ENCODE measurements at regions not wholly inside any gene's neighbourhood (a gene's known extent, or its start where the extent isn't known, plus 50 kb on each side); places are given as distances from the start of the nearest gene placed in this dataset.

- DNase-seq (peak; percentile 27 to 50 (median 28)), ATAC-seq (peak; percentile 90)
- H3K9me3 ChIP-seq (ENCODE audit: control insufficient read depth, low read length, poor library complexity, severe bottlenecking) = no peaks in the 10 kb centered on the region
- peak overlapping the region; percentile 76 for H3K4me3 Mint-ChIP-seq
- H3K4me1 Mint-ChIP-seq = peaks cover 10% of the 10 kb centered on the region
- H3K27ac Mint-ChIP-seq = no peak overlapping the region
- H3K27me3 Mint-ChIP-seq = peaks cover 30% of the 10 kb centered on the region
- no peaks in the 10 kb centered on the region for H3K36me3 Mint-ChIP-seq (ENCODE audit: low read depth)
Measured at GRCh38 chr10:44310762-44311562, 73.9 kb downstream of the CXCL12 start.

GRCh38 chr10:44309939-44310761 lies 74.7 kb downstream of the CXCL12 start:
- no peaks in the 10 kb centered on the region for H3K36me3 Mint-ChIP-seq (ENCODE audit: low read depth)
- H3K27me3 Mint-ChIP-seq = peaks cover 26% of the 10 kb centered on the region
- H3K27ac Mint-ChIP-seq = no peak overlapping the region
- DNase-seq = no peak
- H3K4me3 Mint-ChIP-seq = peak overlapping the region; percentile 43
- no peaks in the 10 kb centered on the region for H3K9me3 ChIP-seq (ENCODE audit: control insufficient read depth, low read length, poor library complexity, severe bottlenecking)
- ATAC-seq = no peak
- peaks cover 10% of the 10 kb centered on the region for H3K4me1 Mint-ChIP-seq

GRCh38 chr10:44309361-44309760 lies 75.5 kb downstream of the CXCL12 start:
- Mint-ChIP-seq H3K27ac (no peak overlapping the region), H3K4me1 (peaks cover 10% of the 10 kb centered on the region), H3K36me3 (ENCODE audit: low read depth) (no peaks in the 10 kb centered on the region), H3K4me3 (no peak overlapping the region), H3K27me3 (peaks cover 20% of the 10 kb centered on the region)
- ATAC-seq (no peak), DNase-seq (no peak)
- no peaks in the 10 kb centered on the region for H3K9me3 ChIP-seq (ENCODE audit: control insufficient read depth, low read length, poor library complexity, severe bottlenecking)

- ATAC-seq (no peak), DNase-seq (no peak)
- H3K27ac Mint-ChIP-seq = no peak overlapping the region
- H3K4me1 Mint-ChIP-seq = peaks cover 10% of the 10 kb centered on the region
- no peaks in the 10 kb centered on the region for H3K9me3 ChIP-seq (ENCODE audit: control insufficient read depth, low read length, poor library complexity, severe bottlenecking)
- no peaks in the 10 kb centered on the region for H3K36me3 Mint-ChIP-seq (ENCODE audit: low read depth)
- no peak overlapping the region for H3K4me3 Mint-ChIP-seq
- H3K27me3 Mint-ChIP-seq = peaks cover 20% of the 10 kb centered on the region
Measured at GRCh38 chr10:44308935-44309334, 76.0 kb downstream of the CXCL12 start.

- ATAC-seq (no peak), DNase-seq (no peak)
- peaks cover 14% of the 10 kb centered on the region for H3K27me3 Mint-ChIP-seq
- H3K4me3 Mint-ChIP-seq = no peak overlapping the region
- no peaks in the 10 kb centered on the region for H3K9me3 ChIP-seq (ENCODE audit: control insufficient read depth, low read length, poor library complexity, severe bottlenecking)
- H3K27ac Mint-ChIP-seq = no peak overlapping the region
- peaks cover 8% of the 10 kb centered on the region for H3K4me1 Mint-ChIP-seq
- H3K36me3 Mint-ChIP-seq (ENCODE audit: low read depth) = no peaks in the 10 kb centered on the region
Measured at GRCh38 chr10:44307691-44308090, 77.2 kb downstream of the CXCL12 start.

GRCh38 chr10:44306762-44307161 lies 78.1 kb downstream of the CXCL12 start:
- Mint-ChIP-seq H3K27me3 (peaks cover 7% of the 10 kb centered on the region), H3K27ac (no peak overlapping the region), H3K36me3 (ENCODE audit: low read depth) (no peaks in the 10 kb centered on the region), H3K4me1 (peaks cover 7% of the 10 kb centered on the region), H3K4me3 (no peak overlapping the region)
- H3K9me3 ChIP-seq (ENCODE audit: control insufficient read depth, low read length, poor library complexity, severe bottlenecking) = no peaks in the 10 kb centered on the region
- no peak for DNase-seq
- ATAC-seq = no peak

GRCh38 chr10:44306147-44306710 lies 78.7 kb downstream of the CXCL12 start:
- no peaks in the 10 kb centered on the region for H3K9me3 ChIP-seq (ENCODE audit: control insufficient read depth, low read length, poor library complexity, severe bottlenecking)
- no peak overlapping the region for H3K27ac Mint-ChIP-seq
- DNase-seq = no peak
- H3K4me3 Mint-ChIP-seq = no peak overlapping the region
- no peak for ATAC-seq
- H3K4me1 Mint-ChIP-seq = peaks cover 2% of the 10 kb centered on the region
- peaks cover 2% of the 10 kb centered on the region for H3K27me3 Mint-ChIP-seq
- H3K36me3 Mint-ChIP-seq (ENCODE audit: low read depth) = no peaks in the 10 kb centered on the region

GRCh38 chr10:44301781-44302355 lies 83.0 kb downstream of the CXCL12 start:
- H3K36me3 Mint-ChIP-seq (ENCODE audit: low read depth) = no peaks in the 10 kb centered on the region
- no peak overlapping the region for H3K4me3 Mint-ChIP-seq
- no peak overlapping the region for H3K27ac Mint-ChIP-seq
- no peaks in the 10 kb centered on the region for H3K9me3 ChIP-seq (ENCODE audit: control insufficient read depth, low read length, poor library complexity, severe bottlenecking)
- no peaks in the 10 kb centered on the region for H3K4me1 Mint-ChIP-seq
- DNase-seq (no peak), ATAC-seq (no peak)
- peaks cover 5% of the 10 kb centered on the region for H3K27me3 Mint-ChIP-seq

GRCh38 chr10:44300666-44301649 lies 83.9 kb downstream of the CXCL12 start:
- ATAC-seq = no peak
- no peaks in the 10 kb centered on the region for H3K4me1 Mint-ChIP-seq
- peaks cover 9% of the 10 kb centered on the region for H3K27me3 Mint-ChIP-seq
- no peak overlapping the region for H3K4me3 Mint-ChIP-seq
- H3K36me3 Mint-ChIP-seq (ENCODE audit: low read depth) = no peaks in the 10 kb centered on the region
- DNase-seq = no peak
- no peak overlapping the region for H3K27ac Mint-ChIP-seq
- H3K9me3 ChIP-seq (ENCODE audit: control insufficient read depth, low read length, poor library complexity, severe bottlenecking) = no peaks in the 10 kb centered on the region

- Mint-ChIP-seq H3K4me1 (no peaks in the 10 kb centered on the region), H3K36me3 (ENCODE audit: low read depth) (no peaks in the 10 kb centered on the region), H3K27me3 (peaks cover 9% of the 10 kb centered on the region), H3K27ac (no peak overlapping the region), H3K4me3 (no peak overlapping the region)
- ATAC-seq (no peak), DNase-seq (no peak)
- no peaks in the 10 kb centered on the region for H3K9me3 ChIP-seq (ENCODE audit: control insufficient read depth, low read length, poor library complexity, severe bottlenecking)
Measured at GRCh38 chr10:44298713-44299112, 86.2 kb downstream of the CXCL12 start.

- Mint-ChIP-seq H3K27me3 (peaks cover 9% of the 10 kb centered on the region), H3K4me3 (no peak overlapping the region), H3K36me3 (ENCODE audit: low read depth) (no peaks in the 10 kb centered on the region), H3K27ac (no peak overlapping the region), H3K4me1 (no peaks in the 10 kb centered on the region)
- H3K9me3 ChIP-seq (ENCODE audit: control insufficient read depth, low read length, poor library complexity, severe bottlenecking) = no peaks in the 10 kb centered on the region
- ATAC-seq (no peak), DNase-seq (no peak)
Measured at GRCh38 chr10:44297963-44298362, 86.9 kb downstream of the CXCL12 start.

GRCh38 chr10:44295644-44296241 lies 89.2 kb downstream of the CXCL12 start:
- H3K9me3 ChIP-seq (ENCODE audit: control insufficient read depth, low read length, poor library complexity, severe bottlenecking) = no peaks in the 10 kb centered on the region
- Mint-ChIP-seq H3K4me1 (no peaks in the 10 kb centered on the region), H3K36me3 (ENCODE audit: low read depth) (no peaks in the 10 kb centered on the region), H3K27ac (no peak overlapping the region), H3K27me3 (peaks cover 27% of the 10 kb centered on the region), H3K4me3 (no peak overlapping the region)
- DNase-seq = no peak
- ATAC-seq = no peak

Measured in T-helper 17 cell (primary cell).